ENCODE measurements at regions not wholly inside any gene's neighbourhood (a gene's known extent, or its start where the extent isn't known, plus 50 kb on each side); places are given as distances from the start of the nearest gene placed in this dataset.
A peak's percentile ranks its signal among the peaks of the same experiment; 100 is the strongest.

- intact Hi-C loops (cut with micrococcal nuclease) = no loop called here
- Histone ChIP-seq H3K4me2 (replicated peaks; ENCODE audit: low read depth, low read length, poor library complexity, severe bottlenecking) (peak overlapping the region; percentile 60), H3K9me3 (ENCODE audit: control extremely low read depth in 1 of 3, control insufficient read depth in 2 of 3, insufficient read depth in 1 of 3, low read length in 2 of 3) (peaks cover 0 to 4% (median 3%) of the 10 kb centered on the region in 3 donors), H3K4me3 (ENCODE audit: control extremely low read depth in 1 of 5, extremely low read depth in 1 of 5, insufficient read depth in 1 of 5, low read depth in 2 of 5, low read length in 4 of 5) (no peak overlapping the region), H3K27ac (ENCODE audit: low read length in 2 of 2) (peak overlapping the region; percentile 14 to 81), H3K79me2 (ENCODE audit: control insufficient read depth, insufficient read depth, low read length) (peaks cover 86% of the 10 kb centered on the region), H4K20me1 (ENCODE audit: control insufficient read depth, insufficient read depth, low read length, poor library complexity, severe bottlenecking) (peaks cover 48% of the 10 kb centered on the region), H3K36me3 (replicated peaks in 1 of 2; ENCODE audit: control extremely low read depth in 1 of 2, control insufficient read depth in 1 of 2, extremely low read depth in 1 of 2, insufficient read depth in 2 of 2, low read length in 1 of 2) (peaks cover 4 to 22% of the 10 kb centered on the region in 2 experiments), H2AFZ (ENCODE audit: insufficient read depth, low read depth, low read length, poor library complexity, severe bottlenecking) (no peak overlapping the region), H3K27me3 (replicated peaks in 1 of 4; ENCODE audit: control extremely low read depth in 1 of 4, control insufficient read depth in 3 of 4, insufficient read depth in 4 of 4, low read length in 3 of 4) (no peaks in the 10 kb centered on the region), H3K4me1 (ENCODE audit: control insufficient read depth in 2 of 2, insufficient read depth in 2 of 2, low read length in 2 of 2) (peaks cover 74 to 76% of the 10 kb centered on the region in 2 donors), H3K9ac (ENCODE audit: low read length) (no peak overlapping the region)
- peak overlapping the region; percentile 81 for H3K27ac Mint-ChIP-seq
- H3K9me3 Mint-ChIP-seq (ENCODE audit: insufficient read depth) = no peaks in the 10 kb centered on the region
- H3K4me1 Mint-ChIP-seq = peaks cover 86% of the 10 kb centered on the region
- DNase-seq = no peak
- CTCF ChIA-PET = interaction anchor here (0.7 to 2.4 kb wide), 11 partner anchors 9 to 81 kb away, joined by 3 to 11 read pairs (median 4); no protein-coding TSS in a partner anchor
- peak overlapping the region; percentile 90 for H3K4me3 Mint-ChIP-seq
- WGBS (ENCODE audit: insufficient coverage) = 63% methylated on average over 2 of the region's 6 CpGs
- TF ChIP-seq, protein P1, sequence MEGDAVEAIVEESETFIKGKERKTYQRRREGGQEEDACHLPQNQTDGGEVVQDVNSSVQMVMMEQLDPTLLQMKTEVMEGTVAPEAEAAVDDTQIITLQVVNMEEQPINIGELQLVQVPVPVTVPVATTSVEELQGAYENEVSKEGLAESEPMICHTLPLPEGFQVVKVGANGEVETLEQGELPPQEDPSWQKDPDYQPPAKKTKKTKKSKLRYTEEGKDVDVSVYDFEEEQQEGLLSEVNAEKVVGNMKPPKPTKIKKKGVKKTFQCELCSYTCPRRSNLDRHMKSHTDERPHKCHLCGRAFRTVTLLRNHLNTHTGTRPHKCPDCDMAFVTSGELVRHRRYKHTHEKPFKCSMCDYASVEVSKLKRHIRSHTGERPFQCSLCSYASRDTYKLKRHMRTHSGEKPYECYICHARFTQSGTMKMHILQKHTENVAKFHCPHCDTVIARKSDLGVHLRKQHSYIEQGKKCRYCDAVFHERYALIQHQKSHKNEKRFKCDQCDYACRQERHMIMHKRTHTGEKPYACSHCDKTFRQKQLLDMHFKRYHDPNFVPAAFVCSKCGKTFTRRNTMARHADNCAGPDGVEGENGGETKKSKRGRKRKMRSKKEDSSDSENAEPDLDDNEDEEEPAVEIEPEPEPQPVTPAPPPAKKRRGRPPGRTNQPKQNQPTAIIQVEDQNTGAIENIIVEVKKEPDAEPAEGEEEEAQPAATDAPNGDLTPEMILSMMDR (IDR thresholded peaks at IDR 0.05) = no peak
- TF ChIP-seq EZH2 (IDR thresholded peaks at IDR 0.05; ENCODE audit: borderline replicate concordance, insufficient read depth, low read depth, low read length, poor library complexity, severe bottlenecking) = no peak
- ATAC-seq (ENCODE audit: low read depth) = no peak
- no peaks in the 10 kb centered on the region for H3K27me3 Mint-ChIP-seq
- POLR2A ChIA-PET = interaction anchor here (1.1 kb wide), 1 partner anchor 148 kb away, joined by 3 read pairs; no protein-coding TSS in a partner anchor
Observed at GRCh38 chr7:130958846-130959245, 224.8 kb upstream of the KLF14 start.

- no peaks in the 10 kb centered on the region for H3K9me3 Mint-ChIP-seq (ENCODE audit: insufficient read depth)
- no peak overlapping the region for H2AFZ ChIP-seq (ENCODE audit: insufficient read depth, low read depth, low read length, poor library complexity, severe bottlenecking)
- no peak for TF ChIP-seq EZH2 (IDR thresholded peaks at IDR 0.05; ENCODE audit: borderline replicate concordance, insufficient read depth, low read depth, low read length, poor library complexity, severe bottlenecking)
- TF ChIP-seq, protein P1 (IDR thresholded peaks at IDR 0.05) = peak; percentile 27
- H4K20me1 ChIP-seq (ENCODE audit: control insufficient read depth, insufficient read depth, low read length, poor library complexity, severe bottlenecking) = peaks cover 50% of the 10 kb centered on the region
- ChIA-PET CTCF (interaction anchor here (1.1 to 2.4 kb wide), 11 partner anchors 10 to 80 kb away, joined by 3 to 11 read pairs (median 4); no protein-coding TSS in a partner anchor), POLR2A (interaction anchor here (0.6 to 1.1 kb wide), 5 partner anchors 11 to 265 kb away, joined by 3 to 4 read pairs (median 3); no protein-coding TSS in a partner anchor)
- intact Hi-C loops (cut with micrococcal nuclease) = loop anchor here (1.0 to 5.0 kb wide), 7 partner anchors 16 to 368 kb away; partner anchors contain the start of gene MKLN1
- H3K4me3 Mint-ChIP-seq = peak overlapping the region; percentile 90
- peaks cover 80% of the 10 kb centered on the region for H3K4me1 Mint-ChIP-seq
- H3K4me3 ChIP-seq (ENCODE audit: control extremely low read depth in 1 of 5, extremely low read depth in 1 of 5, insufficient read depth in 1 of 5, low read depth in 2 of 5, low read length in 4 of 5) = peak overlapping the region in 1 of 5 experiments; percentile 16
- peak overlapping the region; percentile 4 for H3K9ac ChIP-seq (ENCODE audit: low read length)
- H3K9me3 ChIP-seq (ENCODE audit: control extremely low read depth in 1 of 3, control insufficient read depth in 2 of 3, insufficient read depth in 1 of 3, low read length in 2 of 3) = peaks cover 0 to 4% (median 3%) of the 10 kb centered on the region in 3 donors
- peak overlapping the region; percentile 72 to 81 for H3K27ac ChIP-seq (ENCODE audit: low read length in 2 of 2)
- DNase-seq = no peak
- peak overlapping the region; percentile 60 for H3K4me2 ChIP-seq (replicated peaks; ENCODE audit: low read depth, low read length, poor library complexity, severe bottlenecking)
- peaks cover 6 to 24% of the 10 kb centered on the region in 2 experiments for H3K36me3 ChIP-seq (replicated peaks in 1 of 2; ENCODE audit: control extremely low read depth in 1 of 2, control insufficient read depth in 1 of 2, extremely low read depth in 1 of 2, insufficient read depth in 2 of 2, low read length in 1 of 2)
- no peaks in the 10 kb centered on the region for H3K27me3 ChIP-seq (replicated peaks in 1 of 4; ENCODE audit: control extremely low read depth in 1 of 4, control insufficient read depth in 3 of 4, insufficient read depth in 4 of 4, low read length in 3 of 4)
- H3K27me3 Mint-ChIP-seq = no peaks in the 10 kb centered on the region
- WGBS (ENCODE audit: insufficient coverage) = 72% methylated on average over 3 of the region's 9 CpGs
- no peak for ATAC-seq (ENCODE audit: low read depth)
- peak overlapping the region; percentile 92 for H3K27ac Mint-ChIP-seq
- H3K79me2 ChIP-seq (ENCODE audit: control insufficient read depth, insufficient read depth, low read length) = peaks cover 86% of the 10 kb centered on the region
- peaks cover 74 to 76% of the 10 kb centered on the region in 2 donors for H3K4me1 ChIP-seq (ENCODE audit: control insufficient read depth in 2 of 2, insufficient read depth in 2 of 2, low read length in 2 of 2)
Observed at GRCh38 chr7:130959743-130960207, 225.8 kb upstream of the KLF14 start.

Data from B cell (primary cell).